NCI-H187 (cell line): ENCODE measurements at regions not wholly inside any gene's neighbourhood (a gene's known extent, or its start where the extent isn't known, plus 50 kb on each side); places are given as distances from the start of the nearest gene placed in this dataset.
"Not testable (repeated sequence)": the region's sequence is repeated elsewhere in the genome, so short reads cannot be mapped to it uniquely, and the experiment has no call there.

Experiments
- DNase-seq, 2 experiments: peaks; one replicate each; lab custom pipeline; 2025; lab: John Stamatoyannopoulos, UW

- DNase-seq = no peak
These were observed 106.9 kb upstream of the ATL2 start for GRCh38 chr2:38483776-38484501.

GRCh38 chr2:38482710-38483109 is 105.6 kb upstream of the ATL2 start:
- DNase-seq = not testable (repeated sequence)

GRCh38 chr2:38480617-38481016 is 103.5 kb upstream of the ATL2 start:
- DNase-seq = no peak

GRCh38 chr2:38477006-38477405 is 99.9 kb upstream of the ATL2 start:
- no peak for DNase-seq

GRCh38 chr2:38475567-38475881 is 98.5 kb upstream of the ATL2 start:
- no peak for DNase-seq

GRCh38 chr2:38474715-38475566 is 97.9 kb upstream of the ATL2 start:
- no peak for DNase-seq

- DNase-seq = no peak
These were observed 97.0 kb upstream of the ATL2 start for GRCh38 chr2:38474021-38474456.

GRCh38 chr2:38473333-38474005 is 96.4 kb upstream of the ATL2 start:
- no peak for DNase-seq

GRCh38 chr2:38470115-38470514 is 93.0 kb upstream of the ATL2 start:
- DNase-seq = no peak

GRCh38 chr2:38467768-38468455 is 90.8 kb upstream of the ATL2 start:
- DNase-seq = no peak

GRCh38 chr2:38466876-38467767 is 90.0 kb upstream of the ATL2 start:
- no peak for DNase-seq

- DNase-seq = no peak
These were observed 89.3 kb upstream of the ATL2 start for GRCh38 chr2:38466409-38466808.

- no peak for DNase-seq
These were observed 88.7 kb upstream of the ATL2 start for GRCh38 chr2:38465789-38466127.

- no peak for DNase-seq
These were observed 88.1 kb upstream of the ATL2 start for GRCh38 chr2:38464971-38465788.

- DNase-seq = no peak
These were observed 86.7 kb upstream of the ATL2 start for GRCh38 chr2:38463752-38464151.

GRCh38 chr2:38462121-38462661 is 85.1 kb upstream of the ATL2 start:
- no peak for DNase-seq

GRCh38 chr2:38461470-38461869 is 84.4 kb upstream of the ATL2 start:
- no peak for DNase-seq

GRCh38 chr2:38460313-38460712 is 83.2 kb upstream of the ATL2 start:
- no peak for DNase-seq

- no peak for DNase-seq
These were observed 77.0 kb upstream of the ATL2 start for GRCh38 chr2:38454081-38454480.

- DNase-seq = not testable (repeated sequence)
These were observed 74.7 kb upstream of the ATL2 start for GRCh38 chr2:38451778-38452177.
